MM.1S (cell line): ENCODE measurements at regions not wholly inside any gene's neighbourhood (a gene's known extent, or its start where the extent isn't known, plus 50 kb on each side); places are given as distances from the start of the nearest gene placed in this dataset.

Source experiments
- DNase-seq: peaks from one replicate; pipeline ENCODE4 v3.0.0-alpha.2; 2015
- H2AFZ ChIP-seq: fragments of 300-600 bp; sonication (generic); 2 replicates; pipeline ENCODE4 v1.6.0; 2016; ENCODE audit warnings: antibody characterized with exemption, low read length
- H3F3A ChIP-seq: fragments of 300-600 bp; sonication (generic); 2 replicates; pipeline ENCODE4 v1.6.1; 2016; ENCODE audit warnings: mild to moderate bottlenecking, antibody characterized with exemption, low read length, moderate library complexity, mixed read lengths; ENCODE audit not compliant: insufficient read depth
- H3K27ac ChIP-seq: fragments of 300-600 bp; sonication (generic); 2 replicates; pipeline ENCODE4 v1.5.1; 2016; ENCODE audit warnings: mild to moderate bottlenecking, low read length
- H3K27me3 ChIP-seq: fragments of 300-600 bp; sonication (generic); replicated peaks from 2 replicates; pipeline ENCODE4 v1.6.0; 2016; ENCODE audit warnings: low read length; ENCODE audit not compliant: insufficient read depth
- H3K36me3 ChIP-seq: fragments of 300-600 bp; sonication (generic); replicated peaks from 2 replicates; pipeline ENCODE4 v1.6.1; 2016; ENCODE audit warnings: mild to moderate bottlenecking, low read length, mixed read lengths; ENCODE audit not compliant: insufficient read depth
- H3K4me1 ChIP-seq: fragments of 300-600 bp; sonication (generic); 2 replicates; pipeline ENCODE4 v1.6.1; 2016; ENCODE audit warnings: low read length, mixed read lengths
- H3K4me2 ChIP-seq: fragments of 300-600 bp; sonication (generic); 2 replicates; pipeline ENCODE4 v1.6.0; 2016; ENCODE audit warnings: low read depth, low read length
- H3K4me3 ChIP-seq: fragments of 300-600 bp; sonication (generic); 2 replicates; pipeline ENCODE4 v1.5.1; 2016; ENCODE audit warnings: low read length, mixed read lengths
- H3K79me2 ChIP-seq: fragments of 300-600 bp; sonication (generic); 2 replicates; pipeline ENCODE4 v1.6.1; 2016; ENCODE audit warnings: mixed run types, low read length, mixed read lengths
- H3K9ac ChIP-seq: fragments of 300-600 bp; sonication (generic); 2 replicates; pipeline ENCODE4 v1.6.1; 2016; ENCODE audit warnings: low read length, mixed read lengths
- H3K9me2 ChIP-seq: fragments of 300-600 bp; sonication (generic); replicated peaks from 2 replicates; pipeline ENCODE4 v1.6.1; 2016; ENCODE audit warnings: mild to moderate bottlenecking, low read length, mixed read lengths; ENCODE audit not compliant: insufficient read depth
- H3K9me3 ChIP-seq: fragments of 300-600 bp; sonication (generic); replicated peaks from 2 replicates; pipeline ENCODE4 v1.6.1; 2016; ENCODE audit warnings: mild to moderate bottlenecking, low read length, mixed read lengths; ENCODE audit not compliant: insufficient read depth
- H4K20me1 ChIP-seq: fragments of 300-600 bp; sonication (generic); 2 replicates; pipeline ENCODE4 v1.6.1; 2016; ENCODE audit warnings: mild to moderate bottlenecking, low read length, moderate library complexity, mixed read lengths; ENCODE audit not compliant: insufficient read depth
- EZH2 ChIP-seq: fragments of 300-600 bp; sonication (generic); optimal IDR thresholded peaks from 2 replicates; pipeline ENCODE3; 2017; ENCODE audit warnings: low read depth, mild to moderate bottlenecking, antibody characterized with exemption, low read length, mixed read lengths
- EZH2phosphoT487 ChIP-seq: fragments of 300-600 bp; sonication (generic); IDR thresholded peaks from 2 replicates; pipeline ENCODE4 v1.6.1; 2018; ENCODE audit warnings: antibody characterized with exemption, low read length
- TF ChIP-seq, protein P1 (sequence below): fragments of 300-600 bp; sonication (generic); IDR thresholded peaks from 2 replicates; pipeline ENCODE4 v1.5.1; 2016; ENCODE audit warnings: antibody characterized with exemption, low read length, mixed read lengths

DNA sequence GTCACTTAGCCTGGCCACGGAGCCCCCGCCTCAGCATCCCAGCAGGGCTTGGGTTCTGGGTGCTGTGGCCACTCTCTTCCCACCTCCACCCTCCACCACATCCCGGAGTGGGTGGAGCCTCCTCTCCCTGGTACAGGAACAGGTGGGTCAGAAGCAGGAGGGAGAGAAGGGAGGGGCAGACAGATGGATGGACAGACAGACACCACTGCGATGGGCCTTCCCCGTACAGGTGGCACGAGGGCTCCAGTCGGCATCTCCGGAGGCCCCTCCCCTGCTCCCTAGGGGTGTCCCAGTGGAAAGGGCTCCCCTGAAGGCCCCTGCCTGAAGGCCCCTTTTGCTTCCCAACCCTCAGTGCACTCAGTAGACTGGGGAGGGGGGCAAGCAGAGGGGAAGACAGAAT lies 96.9 kb upstream of the TARDBP start:
- no peak overlapping the region for H3K4me2 ChIP-seq

GRCh38 chr1:10916311-10916710 lies 96.1 kb upstream of the TARDBP start:
- no peak overlapping the region for H3K4me3 ChIP-seq
- H3K27me3 ChIP-seq = peaks cover 89% of the 10 kb centered on the region
- H3K27ac ChIP-seq = no peak overlapping the region
- H4K20me1 ChIP-seq = no peaks in the 10 kb centered on the region
- no peaks in the 10 kb centered on the region for H3K36me3 ChIP-seq
- TF ChIP-seq, protein P1, sequence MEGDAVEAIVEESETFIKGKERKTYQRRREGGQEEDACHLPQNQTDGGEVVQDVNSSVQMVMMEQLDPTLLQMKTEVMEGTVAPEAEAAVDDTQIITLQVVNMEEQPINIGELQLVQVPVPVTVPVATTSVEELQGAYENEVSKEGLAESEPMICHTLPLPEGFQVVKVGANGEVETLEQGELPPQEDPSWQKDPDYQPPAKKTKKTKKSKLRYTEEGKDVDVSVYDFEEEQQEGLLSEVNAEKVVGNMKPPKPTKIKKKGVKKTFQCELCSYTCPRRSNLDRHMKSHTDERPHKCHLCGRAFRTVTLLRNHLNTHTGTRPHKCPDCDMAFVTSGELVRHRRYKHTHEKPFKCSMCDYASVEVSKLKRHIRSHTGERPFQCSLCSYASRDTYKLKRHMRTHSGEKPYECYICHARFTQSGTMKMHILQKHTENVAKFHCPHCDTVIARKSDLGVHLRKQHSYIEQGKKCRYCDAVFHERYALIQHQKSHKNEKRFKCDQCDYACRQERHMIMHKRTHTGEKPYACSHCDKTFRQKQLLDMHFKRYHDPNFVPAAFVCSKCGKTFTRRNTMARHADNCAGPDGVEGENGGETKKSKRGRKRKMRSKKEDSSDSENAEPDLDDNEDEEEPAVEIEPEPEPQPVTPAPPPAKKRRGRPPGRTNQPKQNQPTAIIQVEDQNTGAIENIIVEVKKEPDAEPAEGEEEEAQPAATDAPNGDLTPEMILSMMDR = no peak
- no peak for TF ChIP-seq EZH2phosphoT487
- TF ChIP-seq EZH2 = no peak
- no peak overlapping the region for H2AFZ ChIP-seq
- H3K4me1 ChIP-seq = no peaks in the 10 kb centered on the region
- DNase-seq = no peak
- H3K9me3 ChIP-seq = no peaks in the 10 kb centered on the region
- H3F3A ChIP-seq = no peaks in the 10 kb centered on the region
- no peaks in the 10 kb centered on the region for H3K79me2 ChIP-seq
- no peak overlapping the region for H3K4me2 ChIP-seq
- no peaks in the 10 kb centered on the region for H3K9me2 ChIP-seq
- no peak overlapping the region for H3K9ac ChIP-seq

More for the DNA sequence above, 96.9 kb upstream of the TARDBP start:
- H3K27me3 ChIP-seq = peaks cover 90% of the 10 kb centered on the region
- H3K36me3 ChIP-seq = no peaks in the 10 kb centered on the region
- H3K27ac ChIP-seq = no peak overlapping the region
- no peak overlapping the region for H3K4me3 ChIP-seq
- no peaks in the 10 kb centered on the region for H3F3A ChIP-seq
- no peaks in the 10 kb centered on the region for H3K79me2 ChIP-seq
- no peaks in the 10 kb centered on the region for H4K20me1 ChIP-seq
- H3K9ac ChIP-seq = no peak overlapping the region
- H3K4me1 ChIP-seq = no peaks in the 10 kb centered on the region
- no peaks in the 10 kb centered on the region for H3K9me3 ChIP-seq
- TF ChIP-seq EZH2phosphoT487 (no peak), EZH2 (no peak)
- TF ChIP-seq, protein P1 = no peak
- H2AFZ ChIP-seq = no peak overlapping the region
- no peaks in the 10 kb centered on the region for H3K9me2 ChIP-seq
- DNase-seq = no peak

GRCh38 chr1:10916991-10917390 lies 95.5 kb upstream of the TARDBP start:
- Histone ChIP-seq H3K4me3 (no peak overlapping the region), H3K4me2 (no peak overlapping the region), H2AFZ (no peak overlapping the region), H3K9ac (no peak overlapping the region), H4K20me1 (no peaks in the 10 kb centered on the region), H3K36me3 (no peaks in the 10 kb centered on the region), H3K27me3 (peaks cover 89% of the 10 kb centered on the region), H3K4me1 (no peaks in the 10 kb centered on the region), H3K27ac (no peak overlapping the region), H3F3A (no peaks in the 10 kb centered on the region), H3K9me3 (no peaks in the 10 kb centered on the region), H3K9me2 (no peaks in the 10 kb centered on the region), H3K79me2 (no peaks in the 10 kb centered on the region)
- TF ChIP-seq EZH2 = no peak
- TF ChIP-seq EZH2phosphoT487 = no peak
- TF ChIP-seq, protein P1 = no peak
- DNase-seq = no peak
